ENCODE measurements at regions not wholly inside any gene's neighbourhood (a gene's known extent, or its start where the extent isn't known, plus 50 kb on each side); places are given as distances from the start of the nearest gene placed in this dataset.

- TF ChIP-seq CTCF (IDR thresholded peaks at IDR 0.05; ENCODE audit: insufficient read depth, low read depth, low read length) = no peak
- TF ChIP-seq EZH2 (IDR thresholded peaks at IDR 0.05; ENCODE audit: insufficient read depth, low read length) = no peak
Observed at GRCh38 chr11:87897071-87897470, 278.2 kb downstream of the RAB38 start.
